ENCODE measurements at regions not wholly inside any gene's neighbourhood (a gene's known extent, or its start where the extent isn't known, plus 50 kb on each side); places are given as distances from the start of the nearest gene placed in this dataset.

- TF ChIP-seq CTCF (conservative IDR thresholded peaks at IDR 0.05; ENCODE audit: low read length) (no peak), EZH2phosphoT487 (IDR thresholded peaks at IDR 0.05; ENCODE audit: borderline replicate concordance) (no peak)
Observed at GRCh38 chr21:28775071-28775470, 217.6 kb downstream of the LTN1 start.

All from Loucy (cell line).